Keratinocyte (primary cell): ENCODE measurements at regions not wholly inside any gene's neighbourhood (a gene's known extent, or its start where the extent isn't known, plus 50 kb on each side); places are given as distances from the start of the nearest gene placed in this dataset.

Experiments
- DNase-seq: peaks from one replicate; pipeline ENCODE4 v3.0.0-alpha.2; 2011; ENCODE audit warnings: low read depth, missing footprints, low spot score
- FAIRE-seq: peaks from 2 replicates; lab custom pipeline; 2011; peaks lifted over from hg19 to GRCh38; lab: Jason Lieb, UNC
- H2AFZ ChIP-seq: 2 replicates; pipeline ENCODE4 v1.6.0; 2012; ENCODE audit warnings: low read length, control low read depth, inconsistent platforms; ENCODE audit not compliant: control insufficient read depth
- H3K27ac ChIP-seq: 2 replicates; pipeline ENCODE4 v1.5.1; 2011; ENCODE audit warnings: low read length; ENCODE audit not compliant: control insufficient read depth, insufficient read depth
- H3K27me3 ChIP-seq: 3 replicates; pipeline ENCODE4 v1.6.0; 2011; ENCODE audit warnings: low read length; ENCODE audit not compliant: control insufficient read depth, insufficient read depth; ENCODE audit errors: extremely low read depth
- H3K36me3 ChIP-seq, 2 experiments: 2 replicates in 1 of 2; 3 replicates in 1 of 2; pipeline ENCODE4 v1.5.1; 2011; ENCODE audit warnings: low read length in 2 of 2, mild to moderate bottlenecking in 1 of 2; ENCODE audit not compliant: control insufficient read depth in 2 of 2, insufficient read depth in 2 of 2; ENCODE audit errors: extremely low read depth in 1 of 2
- H3K4me1 ChIP-seq: 3 replicates; pipeline ENCODE4 v1.5.1; 2011; ENCODE audit warnings: low read length; ENCODE audit not compliant: control insufficient read depth, insufficient read depth; ENCODE audit errors: extremely low read depth
- H3K4me2 ChIP-seq: 3 replicates; pipeline ENCODE4 v1.6.0; 2011; ENCODE audit warnings: low read depth, low read length; ENCODE audit not compliant: control insufficient read depth, insufficient read depth; ENCODE audit errors: extremely low read depth
- H3K4me3 ChIP-seq, 3 experiments: fragments of 200-600 bp in 1 of 3; sonication (generic) in 1 of 3; 2 replicates in 2 of 3; 3 replicates in 1 of 3; pipeline ENCODE4 v1.5.1; 2011 to 2016; ENCODE audit warnings: low read length in 3 of 3, mild to moderate bottlenecking in 3 of 3, control low read depth in 2 of 3, inconsistent platforms in 1 of 3, low read depth in 1 of 3, mixed read lengths in 1 of 3, mixed run types in 1 of 3, moderate library complexity in 1 of 3; ENCODE audit not compliant: control insufficient read depth in 2 of 3, insufficient read depth in 2 of 3; ENCODE audit errors: extremely low read depth in 1 of 3
- H3K79me2 ChIP-seq: 2 replicates; pipeline ENCODE4 v1.6.0; 2012; ENCODE audit warnings: low read length; ENCODE audit not compliant: control insufficient read depth, insufficient read depth
- H3K9ac ChIP-seq: 3 replicates; pipeline ENCODE4 v1.6.0; 2011; ENCODE audit warnings: low read length; ENCODE audit not compliant: control insufficient read depth, insufficient read depth; ENCODE audit errors: extremely low read depth
- H3K9me1 ChIP-seq: 3 replicates; pipeline ENCODE4 v1.6.0; 2011; ENCODE audit warnings: low read length; ENCODE audit not compliant: control insufficient read depth, insufficient read depth; ENCODE audit errors: extremely low read depth
- H3K9me3 ChIP-seq: 2 replicates; pipeline ENCODE4 v1.5.1; 2012; ENCODE audit warnings: low read depth, low read length; ENCODE audit not compliant: control insufficient read depth
- H4K20me1 ChIP-seq: 3 replicates; pipeline ENCODE4 v1.6.0; 2011; ENCODE audit warnings: low read length; ENCODE audit not compliant: control insufficient read depth, insufficient read depth; ENCODE audit errors: extremely low read depth
- EZH2 ChIP-seq: IDR thresholded peaks from one replicate; pipeline ENCODE4 v1.6.1; 2012; ENCODE audit warnings: inconsistent platforms, mild to moderate bottlenecking, low read length, moderate library complexity
- dilution Hi-C: fragments of 300-500 bp; cut with MboI; formaldehyde crosslinking; loops from one replicate; pipeline ENCODE4 v1.7.0; 2020; ENCODE audit warnings: low sequenced_read_pairs; ENCODE audit not compliant: extremely low pct_ligation_motif_present
- TF ChIP-seq, protein P1 (sequence below), 3 experiments: IDR thresholded peaks in 1 of 3; conservative IDR thresholded peaks in 1 of 3; optimal IDR thresholded peaks in 1 of 3; 2 replicates in 2 of 3; 3 replicates in 1 of 3; pipeline versions ENCODE3 to v1.5.1; 2011; ENCODE audit warnings: low read length in 3 of 3, mild to moderate bottlenecking in 3 of 3, moderate library complexity in 2 of 3, control low read depth in 1 of 3, inconsistent platforms in 1 of 3; ENCODE audit not compliant: insufficient read depth in 2 of 3; ENCODE audit errors: extremely low read depth in 1 of 3

DNA sequence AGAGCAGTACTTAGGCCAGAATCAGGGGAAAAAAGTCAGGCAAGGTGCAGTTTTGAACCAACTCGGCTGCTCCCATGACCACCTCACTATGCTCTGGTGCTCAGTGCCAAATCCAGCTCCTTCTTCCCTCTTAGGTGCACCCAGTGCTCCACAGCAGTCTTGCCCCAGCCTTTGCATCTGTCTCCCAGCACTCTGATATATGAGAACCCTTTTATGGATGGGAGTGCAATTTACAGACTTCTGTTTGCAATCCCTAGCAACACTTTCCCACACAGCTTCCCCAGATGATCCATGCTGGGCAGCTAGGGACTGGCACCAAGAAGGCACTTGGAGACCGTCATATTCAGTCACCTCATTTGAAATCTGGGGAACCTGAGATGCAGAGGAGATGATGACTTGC, 267.9 kb upstream of the CCL2 start:
- H3K79me2 ChIP-seq, result no peaks in the 10 kb centered on the region
- no peaks in the 10 kb centered on the region for H3K27me3 ChIP-seq
- no peak for DNase-seq
- no peak overlapping the region for H3K27ac ChIP-seq
- H3K36me3 ChIP-seq, result no peaks in the 10 kb centered on the region
- H3K4me3 ChIP-seq, result no peak overlapping the region
- no peak overlapping the region for H3K4me2 ChIP-seq
- no peak for TF ChIP-seq EZH2
- TF ChIP-seq, protein P1, sequence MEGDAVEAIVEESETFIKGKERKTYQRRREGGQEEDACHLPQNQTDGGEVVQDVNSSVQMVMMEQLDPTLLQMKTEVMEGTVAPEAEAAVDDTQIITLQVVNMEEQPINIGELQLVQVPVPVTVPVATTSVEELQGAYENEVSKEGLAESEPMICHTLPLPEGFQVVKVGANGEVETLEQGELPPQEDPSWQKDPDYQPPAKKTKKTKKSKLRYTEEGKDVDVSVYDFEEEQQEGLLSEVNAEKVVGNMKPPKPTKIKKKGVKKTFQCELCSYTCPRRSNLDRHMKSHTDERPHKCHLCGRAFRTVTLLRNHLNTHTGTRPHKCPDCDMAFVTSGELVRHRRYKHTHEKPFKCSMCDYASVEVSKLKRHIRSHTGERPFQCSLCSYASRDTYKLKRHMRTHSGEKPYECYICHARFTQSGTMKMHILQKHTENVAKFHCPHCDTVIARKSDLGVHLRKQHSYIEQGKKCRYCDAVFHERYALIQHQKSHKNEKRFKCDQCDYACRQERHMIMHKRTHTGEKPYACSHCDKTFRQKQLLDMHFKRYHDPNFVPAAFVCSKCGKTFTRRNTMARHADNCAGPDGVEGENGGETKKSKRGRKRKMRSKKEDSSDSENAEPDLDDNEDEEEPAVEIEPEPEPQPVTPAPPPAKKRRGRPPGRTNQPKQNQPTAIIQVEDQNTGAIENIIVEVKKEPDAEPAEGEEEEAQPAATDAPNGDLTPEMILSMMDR (optimal IDR thresholded peaks at IDR 0.05 in 1 of 3, IDR thresholded peaks at IDR 0.05 in 1 of 3, conservative IDR thresholded peaks at IDR 0.05 in 1 of 3; ENCODE audit: extremely low read depth in 1 of 3, insufficient read depth in 2 of 3, low read length in 3 of 3), result no peak
- peaks cover 6% of the 10 kb centered on the region for H3K4me1 ChIP-seq
- no peak overlapping the region for H3K9ac ChIP-seq
- H3K9me3 ChIP-seq, result no peaks in the 10 kb centered on the region
- H2AFZ ChIP-seq, result no peak overlapping the region
- FAIRE-seq, result no peak
- H4K20me1 ChIP-seq, result no peaks in the 10 kb centered on the region
- no peaks in the 10 kb centered on the region for H3K9me1 ChIP-seq
- dilution Hi-C loops, result no loop called here

DNA sequence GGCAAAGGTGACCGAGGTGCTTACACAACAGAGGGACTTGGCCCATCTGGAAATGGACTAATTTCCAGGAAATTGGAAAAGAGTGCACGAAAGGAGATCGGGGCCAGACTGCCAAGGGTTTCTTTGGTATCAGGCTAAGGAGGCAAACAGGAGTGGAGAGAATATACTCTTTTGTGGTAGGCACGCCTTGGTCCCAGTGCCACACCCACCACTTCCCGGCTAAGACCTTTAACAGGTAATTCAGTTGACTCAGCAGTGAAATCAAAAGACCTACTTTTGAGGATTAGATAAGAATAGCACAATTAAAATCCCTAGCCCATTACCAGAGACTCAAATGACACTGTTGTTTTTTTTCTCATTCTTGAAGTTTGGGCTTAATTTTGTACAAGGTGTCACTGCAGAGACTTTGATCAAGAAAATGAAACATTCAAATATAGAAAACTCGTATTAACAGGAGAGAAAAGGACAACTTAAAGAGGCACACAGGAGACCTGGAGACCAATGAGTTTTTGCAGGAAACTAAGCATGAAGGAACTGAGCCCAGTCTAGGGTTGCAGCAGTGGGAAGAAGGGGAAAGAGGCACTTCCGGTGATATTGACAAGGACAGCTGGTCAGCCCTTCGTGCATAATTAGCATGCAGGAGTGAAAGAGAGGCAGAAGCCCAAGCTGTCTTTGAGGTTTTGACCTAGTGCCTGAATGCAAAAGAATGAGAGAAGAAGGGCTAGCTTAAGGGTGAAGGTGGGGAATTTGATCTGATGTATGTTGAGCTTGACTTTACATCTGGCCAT, 265.5 kb upstream of the CCL2 start:
- peaks cover 6% of the 10 kb centered on the region for H3K4me1 ChIP-seq
- TF ChIP-seq, protein P1 (optimal IDR thresholded peaks at IDR 0.05 in 1 of 3, IDR thresholded peaks at IDR 0.05 in 1 of 3, conservative IDR thresholded peaks at IDR 0.05 in 1 of 3; ENCODE audit: extremely low read depth in 1 of 3, insufficient read depth in 2 of 3, low read length in 3 of 3), result no peak
- no peak for TF ChIP-seq EZH2

More for the DNA sequence above, 265.5 kb upstream of the CCL2 start:
- no peaks in the 10 kb centered on the region for H3K9me3 ChIP-seq
- no peak overlapping the region for H3K4me2 ChIP-seq
- H3K27me3 ChIP-seq, result no peaks in the 10 kb centered on the region
- no peaks in the 10 kb centered on the region for H3K36me3 ChIP-seq
- DNase-seq, result no peak
- H3K9ac ChIP-seq, result no peak overlapping the region
- no peaks in the 10 kb centered on the region for H3K79me2 ChIP-seq
- H2AFZ ChIP-seq, result no peak overlapping the region
- dilution Hi-C loops, result no loop called here
- no peak overlapping the region for H3K4me3 ChIP-seq
- no peaks in the 10 kb centered on the region for H4K20me1 ChIP-seq
- FAIRE-seq, result no peak
- H3K9me1 ChIP-seq, result no peaks in the 10 kb centered on the region
- no peak overlapping the region for H3K27ac ChIP-seq
